Globus pallidus (tissue), 1 donor: ENCODE measurements at regions not wholly inside any gene's neighbourhood (a gene's known extent, or its start where the extent isn't known, plus 50 kb on each side); places are given as distances from the start of the nearest gene placed in this dataset.

ENCODE experiments used
- DNase-seq: peaks from one replicate; pipeline ENCODE4 v3.0.0-alpha.2; 2015; ENCODE audit warnings: low spot score

- no peak for DNase-seq
These were observed 134.5 kb downstream of the VEGFA start for GRCh38 chr6:43904311-43905123.

- no peak for DNase-seq
These were observed 133.8 kb downstream of the VEGFA start for GRCh38 chr6:43903739-43904290.

- DNase-seq: no peak
These were observed 131.8 kb downstream of the VEGFA start for GRCh38 chr6:43901733-43902230.

GRCh38 chr6:43900916-43901732 lies 131.1 kb downstream of the VEGFA start:
- no peak for DNase-seq

- no peak for DNase-seq
These were observed 130.5 kb downstream of the VEGFA start for GRCh38 chr6:43900560-43900915.

GRCh38 chr6:43899830-43900229 lies 129.8 kb downstream of the VEGFA start:
- no peak for DNase-seq

- DNase-seq: no peak
These were observed 128.5 kb downstream of the VEGFA start for GRCh38 chr6:43898358-43899131.

GRCh38 chr6:43897571-43898302 lies 127.7 kb downstream of the VEGFA start:
- no peak for DNase-seq

- DNase-seq: no peak
These were observed 126.6 kb downstream of the VEGFA start for GRCh38 chr6:43896329-43897255.

GRCh38 chr6:43895656-43896328 lies 125.8 kb downstream of the VEGFA start:
- DNase-seq: no peak

- DNase-seq: no peak
These were observed 123.1 kb downstream of the VEGFA start for GRCh38 chr6:43893073-43893472.

GRCh38 chr6:43891072-43891870 lies 121.3 kb downstream of the VEGFA start:
- DNase-seq: no peak

- DNase-seq: no peak
These were observed 120.4 kb downstream of the VEGFA start for GRCh38 chr6:43890197-43891062.

GRCh38 chr6:43887906-43888683 lies 118.1 kb downstream of the VEGFA start:
- no peak for DNase-seq

- DNase-seq: no peak
These were observed 117.4 kb downstream of the VEGFA start for GRCh38 chr6:43887340-43887858.

GRCh38 chr6:43886717-43887339 lies 116.8 kb downstream of the VEGFA start:
- no peak for DNase-seq
